IMR-90 (cell line): ENCODE measurements at regions not wholly inside any gene's neighbourhood (a gene's known extent, or its start where the extent isn't known, plus 50 kb on each side); places are given as distances from the start of the nearest gene placed in this dataset.

Source experiments
- ATAC-seq: fragments of 200-7000 bp; cut with Tn5 transposase; 2 replicates; pipeline ENCODE4 v1.9.1; 2020; ENCODE audit warnings: low read depth, mild to moderate bottlenecking, moderate library complexity
- BruUV-seq: library from RNA; stranded (reverse); fragments of 400-500 nt; replicated peaks from 2 replicates; lab custom pipeline; 2021; lab: Mats Ljungman, UMichigan
- CTCF ChIA-PET: fragments of 300-600 bp; formaldehyde crosslinking; extraction: SDS; loops from one replicate; lab custom pipeline; 2021; ENCODE audit warnings: antibody characterized with exemption; lab: Yijun Ruan, JAX
- POLR2A ChIA-PET: fragments of 300-600 bp; sonication (Branson Sonifier 250); formaldehyde crosslinking; loops from one replicate; lab custom pipeline; 2022; ENCODE audit warnings: antibody characterized with exemption; ENCODE audit not compliant: unreplicated experiment; lab: Charles Lee
- DNase-seq: peaks from one replicate; pipeline ENCODE4 v3.0.0; 2013
- H2AFZ ChIP-seq: replicated peaks from 2 replicates; pipeline ENCODE3; 2013; ENCODE audit warnings: low read length, mild to moderate bottlenecking; ENCODE audit not compliant: poor library complexity
- H2AK5ac ChIP-seq: 2 replicates; pipeline ENCODE4 v1.6.1; 2013; ENCODE audit warnings: low read depth, low read length, inconsistent platforms
- H2AK9ac ChIP-seq: replicated peaks from 2 replicates; pipeline ENCODE3; 2013; ENCODE audit warnings: mild to moderate bottlenecking, low read depth, low read length, moderate library complexity; ENCODE audit not compliant: poor library complexity
- H2BK120ac ChIP-seq: 2 replicates; pipeline ENCODE4 v1.6.1; 2013; ENCODE audit warnings: low read depth, low read length, inconsistent platforms
- H2BK15ac ChIP-seq: 3 replicates; pipeline ENCODE4 v1.6.1; 2013; ENCODE audit warnings: low read depth, low read length, inconsistent platforms
- H2BK20ac ChIP-seq: 2 replicates; pipeline ENCODE4 v1.6.1; 2013; ENCODE audit warnings: low read depth, mild to moderate bottlenecking, inconsistent platforms, low read length, moderate library complexity
- H2BK5ac ChIP-seq: 2 replicates; pipeline ENCODE4 v1.6.1; 2013; ENCODE audit warnings: mild to moderate bottlenecking, low read depth, low read length, inconsistent platforms; ENCODE audit not compliant: poor library complexity, severe bottlenecking
- H3K14ac ChIP-seq: replicated peaks from 2 replicates; pipeline ENCODE4 v1.6.1; 2013; ENCODE audit warnings: low read depth, low read length, inconsistent platforms
- H3K18ac ChIP-seq: 2 replicates; pipeline ENCODE4 v1.6.1; 2013; ENCODE audit warnings: low read depth, low read length, control low read depth
- H3K23ac ChIP-seq: 2 replicates; pipeline ENCODE4 v1.6.1; 2013; ENCODE audit warnings: low read depth, low read length, inconsistent platforms
- H3K27ac ChIP-seq: 2 replicates; pipeline ENCODE4 v1.5.1; 2013; ENCODE audit warnings: mild to moderate bottlenecking, control low read depth, low read length; ENCODE audit not compliant: insufficient read depth
- H3K27me3 ChIP-seq: 2 replicates; pipeline ENCODE4 v1.6.1; 2013; ENCODE audit warnings: low read length; ENCODE audit not compliant: control insufficient read depth, insufficient read depth
- H3K36me3 ChIP-seq: 2 replicates; pipeline ENCODE4 v1.6.1; 2013; ENCODE audit warnings: low read length, mixed read lengths; ENCODE audit not compliant: control insufficient read depth, insufficient read depth
- H3K4ac ChIP-seq: 2 replicates; pipeline ENCODE4 v1.6.1; 2013; ENCODE audit warnings: low read depth, low read length, inconsistent platforms
- H3K4me1 ChIP-seq: 2 replicates; pipeline ENCODE4 v1.6.1; 2013; ENCODE audit warnings: low read length, mixed read lengths; ENCODE audit not compliant: control insufficient read depth, insufficient read depth
- H3K4me2 ChIP-seq: 2 replicates; pipeline ENCODE4 v1.6.1; 2013; ENCODE audit warnings: low read depth, mild to moderate bottlenecking, control low read depth, low read length, moderate library complexity
- H3K4me3 ChIP-seq: 2 replicates; pipeline ENCODE4 v1.5.1; 2013; ENCODE audit warnings: low read depth, mild to moderate bottlenecking, control low read depth, low read length, moderate library complexity; ENCODE audit not compliant: insufficient read depth
- H3K56ac ChIP-seq: 2 replicates; pipeline ENCODE4 v1.6.1; 2013; ENCODE audit warnings: low read length, inconsistent platforms; ENCODE audit not compliant: insufficient read depth; ENCODE audit errors: extremely low read depth
- H3K79me1 ChIP-seq, 2 experiments: 2 replicates each; pipeline ENCODE4 v1.6.1; 2013; ENCODE audit warnings: low read length in 2 of 2, inconsistent platforms in 1 of 2, low read depth in 1 of 2
- H3K9ac ChIP-seq: 2 replicates; pipeline ENCODE4 v1.6.1; 2013; ENCODE audit warnings: low read depth, low read length, control low read depth
- H3K9me1 ChIP-seq: 2 replicates; pipeline ENCODE4 v1.6.1; 2013; ENCODE audit warnings: low read length, inconsistent platforms; ENCODE audit not compliant: insufficient read depth
- H3K9me3 ChIP-seq: 2 replicates; pipeline ENCODE4 v1.6.1; 2013; ENCODE audit warnings: low read length; ENCODE audit not compliant: control insufficient read depth, insufficient read depth
- H4K20me1 ChIP-seq: 2 replicates; pipeline ENCODE4 v1.6.1; 2013; ENCODE audit warnings: low read length, inconsistent platforms; ENCODE audit not compliant: insufficient read depth
- H4K5ac ChIP-seq: 2 replicates; pipeline ENCODE4 v1.6.1; 2013; ENCODE audit warnings: mild to moderate bottlenecking, low read depth, low read length, control low read depth
- H4K8ac ChIP-seq, 2 experiments: 2 replicates each; pipeline ENCODE4 v1.6.1; 2013; ENCODE audit warnings: low read depth in 2 of 2, low read length in 2 of 2, control low read depth in 1 of 2, inconsistent platforms in 1 of 2
- H4K91ac ChIP-seq: 2 replicates; pipeline ENCODE4 v1.6.1; 2013; ENCODE audit warnings: low read depth, low read length, inconsistent platforms; ENCODE audit not compliant: insufficient read depth
- CHD1 ChIP-seq: IDR thresholded peaks from 2 replicates; pipeline ENCODE4 v1.6.1; 2012; ENCODE audit warnings: low read depth, low read length, improper control_type of control experiment
- CTCF ChIP-seq: conservative IDR thresholded peaks from 2 replicates; pipeline ENCODE4 v1.5.1; 2012; ENCODE audit warnings: mild to moderate bottlenecking, low read depth, low read length, improper control_type of control experiment
- ELK1 ChIP-seq: fragments of 150-350 bp; IDR thresholded peaks from 2 replicates; pipeline ENCODE4 v1.6.1; 2016; ENCODE audit warnings: low read depth, mild to moderate bottlenecking, low read length, moderate library complexity, borderline replicate concordance
- MAFK ChIP-seq: IDR thresholded peaks from 2 replicates; pipeline ENCODE4 v1.6.1; 2012; ENCODE audit warnings: low read depth, low read length, improper control_type of control experiment
- MXI1 ChIP-seq: IDR thresholded peaks from 2 replicates; pipeline ENCODE4 v1.6.1; 2012; ENCODE audit warnings: low read depth, mild to moderate bottlenecking, low read length, moderate library complexity, borderline replicate concordance
- NFE2L2 ChIP-seq: fragments of 150-350 bp; IDR thresholded peaks from 2 replicates; pipeline ENCODE4 v1.6.1; 2016; ENCODE audit warnings: low read depth, mild to moderate bottlenecking, low read length
- RAD21 ChIP-seq: IDR thresholded peaks from 2 replicates; pipeline ENCODE4 v1.6.1; 2012; ENCODE audit warnings: low read length, improper control_type of control experiment
- RCOR1 ChIP-seq: IDR thresholded peaks from 2 replicates; pipeline ENCODE4 v1.6.1; 2012; ENCODE audit warnings: mild to moderate bottlenecking, low read length, improper control_type of control experiment; ENCODE audit not compliant: insufficient replicate concordance
- SMC3 ChIP-seq: fragments of 150-350 bp; IDR thresholded peaks from 2 replicates; pipeline ENCODE4 v1.6.1; 2016; ENCODE audit warnings: low read depth, mild to moderate bottlenecking, antibody characterized with exemption, low read length, moderate library complexity
- USF2 ChIP-seq: fragments of 150-350 bp; IDR thresholded peaks from 2 replicates; pipeline ENCODE4 v1.6.1; 2017; ENCODE audit warnings: mild to moderate bottlenecking, antibody characterized with exemption, low read length, low read depth
- WGBS, 2 experiments: methylation state at CpG; one replicate each; pipeline versions ENCODE4 v1.1.5 to v1.1.7; 2013; ENCODE audit warnings: missing lambda C conversion rate in 2 of 2; ENCODE audit not compliant: insufficient read length in 1 of 2; ENCODE audit errors: extremely low coverage in 2 of 2; 5-methylcytosine and 5-hydroxymethylcytosine counted together
- dilution Hi-C: fragments of 300-500 bp; cut with HindIII; formaldehyde crosslinking; loops from one replicate; pipeline ENCODE4 v1.14.3; 2018; ENCODE audit warnings: low sequenced_read_pairs; ENCODE audit not compliant: unreplicated experiment
- in situ Hi-C: fragments of 300-500 bp; cut with MboI; formaldehyde crosslinking; loops from 3 replicates; pipeline ENCODE4 v1.14.3; 2019; ENCODE audit warnings: low sequenced_read_pairs, inconsistent platforms, mixed read lengths
- intact Hi-C: fragments of 100-400 bp; cut with micrococcal nuclease; formaldehyde crosslinking; loops from 2 replicates; pipeline ENCODE4 v1.10.0; 2022

GRCh38 chr12:127599436-127599835 lies 667.5 kb upstream of the TMEM132C start:
- Histone ChIP-seq H2BK5ac (no peak overlapping the region), H3K9ac (no peak overlapping the region), H3K14ac (no peak overlapping the region), H3K4me1 (no peaks in the 10 kb centered on the region), H2BK20ac (no peak overlapping the region), H4K20me1 (no peaks in the 10 kb centered on the region), H3K18ac (no peak overlapping the region), H2AFZ (no peak overlapping the region), H2AK9ac (no peak overlapping the region), H2AK5ac (no peak overlapping the region), H3K9me3 (no peaks in the 10 kb centered on the region), H3K36me3 (no peaks in the 10 kb centered on the region), H3K4me3 (no peak overlapping the region), H3K9me1 (no peaks in the 10 kb centered on the region), H4K91ac (no peak overlapping the region), H3K79me1 (no peaks in the 10 kb centered on the region), H4K5ac (no peak overlapping the region), H2BK15ac (no peak overlapping the region), H2BK120ac (no peak overlapping the region), H3K23ac (no peak overlapping the region), H3K4ac (no peak overlapping the region), H3K56ac (no peak overlapping the region), H3K27me3 (no peaks in the 10 kb centered on the region), H3K4me2 (no peak overlapping the region), H4K8ac (no peak overlapping the region), H3K27ac (no peak overlapping the region)
- ChIA-PET CTCF (interaction anchor here (1.1 kb wide), 1 partner anchor 10 kb away, joined by 3 read pairs; no protein-coding TSS in a partner anchor), POLR2A (no interaction called here)
- dilution Hi-C loops (no loop called here), intact Hi-C loops (no loop called here), in situ Hi-C loops (no loop called here)
- no peak for DNase-seq
- WGBS, 2 experiments: no CpG with 5 or more reads among the region's 7 CpGs
- TF ChIP-seq ELK1 (no peak), RAD21 (no peak), MAFK (no peak), NFE2L2 (no peak), RCOR1 (no peak), SMC3 (no peak), CTCF (no peak), CHD1 (no peak), MXI1 (no peak), USF2 (no peak)
- BruUV-seq: no TSS peak
- no peak for ATAC-seq
